ENCODE measurements at regions not wholly inside any gene's neighbourhood (a gene's known extent, or its start where the extent isn't known, plus 50 kb on each side); places are given as distances from the start of the nearest gene placed in this dataset.

- ATAC-seq: peak; percentile 30; the same call in 1 of the 3 replicates
Observed at GRCh38 chr7:125670926-125671572, 741.4 kb upstream of the POT1 start.

DNA sequence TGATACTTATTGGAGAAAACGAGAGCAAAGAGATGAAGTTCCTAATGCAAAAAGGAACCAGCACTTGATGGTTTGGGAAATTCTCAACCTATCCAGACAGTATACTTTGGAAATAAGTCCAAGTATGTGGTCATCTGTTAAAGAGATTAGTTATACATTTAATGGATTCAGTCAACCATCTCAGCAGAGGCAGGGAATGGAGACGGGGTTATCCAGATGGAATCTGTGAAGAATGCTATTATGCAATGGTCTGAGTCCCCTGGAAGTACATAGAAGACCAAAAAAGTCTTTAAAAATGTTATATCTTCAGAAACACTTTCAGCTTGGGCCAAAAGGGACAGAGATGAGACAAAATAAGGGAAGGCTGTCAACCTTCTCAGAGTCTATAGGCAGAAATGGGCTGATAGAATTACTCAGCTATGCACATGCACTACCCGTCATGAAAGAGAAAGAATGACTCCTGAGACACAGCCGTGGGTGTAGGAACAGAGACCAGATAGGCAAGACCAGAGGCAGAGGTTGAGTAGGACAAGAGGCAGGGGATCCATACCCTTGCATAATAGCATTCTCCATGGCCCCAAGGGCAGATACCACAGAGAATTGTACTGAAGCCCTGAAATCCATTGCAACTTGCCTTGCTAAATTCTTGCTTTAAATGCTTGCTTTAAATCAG is 738.8 kb upstream of the POT1 start:
- TF ChIP-seq ISL1 (CRISPR knock-in tag; IDR thresholded peaks at IDR 0.05): no peak
- ATAC-seq: no peak

More at GRCh38 chr7:125670926-125671572, 741.4 kb upstream of the POT1 start:
- TF ChIP-seq SNAI2 (CRISPR knock-in tag; IDR thresholded peaks at IDR 0.05) (no peak), ZNF70 (CRISPR knock-in tag; IDR thresholded peaks at IDR 0.05) (no peak), ZFP3 (CRISPR knock-in tag; IDR thresholded peaks at IDR 0.05) (no peak), POU6F1 (CRISPR knock-in tag; IDR thresholded peaks at IDR 0.05; ENCODE audit: borderline replicate concordance, low read depth) (no peak), OSR1 (CRISPR knock-in tag; IDR thresholded peaks at IDR 0.05) (no peak), ZC3H10 (CRISPR knock-in tag; IDR thresholded peaks at IDR 0.05) (no peak), CSRNP3 (CRISPR knock-in tag; IDR thresholded peaks at IDR 0.05) (no peak), ESRRG (CRISPR knock-in tag; IDR thresholded peaks at IDR 0.05) (no peak), ZNF565 (CRISPR knock-in tag; conservative IDR thresholded peaks at IDR 0.05; ENCODE audit: low read depth) (no peak), CSDC2 (CRISPR knock-in tag; IDR thresholded peaks at IDR 0.05) (no peak), ISL1 (CRISPR knock-in tag; IDR thresholded peaks at IDR 0.05) (no peak), BACH2 (CRISPR knock-in tag; IDR thresholded peaks at IDR 0.05; ENCODE audit: borderline replicate concordance) (no peak), ZFP30 (CRISPR knock-in tag; IDR thresholded peaks at IDR 0.05) (no peak), ARNTL (CRISPR knock-in tag; IDR thresholded peaks at IDR 0.05; ENCODE audit: borderline replicate concordance, low read depth) (no peak), PPARA (CRISPR knock-in tag; IDR thresholded peaks at IDR 0.05; ENCODE audit: borderline replicate concordance) (no peak)
- TF ChIP-seq, protein P1, sequence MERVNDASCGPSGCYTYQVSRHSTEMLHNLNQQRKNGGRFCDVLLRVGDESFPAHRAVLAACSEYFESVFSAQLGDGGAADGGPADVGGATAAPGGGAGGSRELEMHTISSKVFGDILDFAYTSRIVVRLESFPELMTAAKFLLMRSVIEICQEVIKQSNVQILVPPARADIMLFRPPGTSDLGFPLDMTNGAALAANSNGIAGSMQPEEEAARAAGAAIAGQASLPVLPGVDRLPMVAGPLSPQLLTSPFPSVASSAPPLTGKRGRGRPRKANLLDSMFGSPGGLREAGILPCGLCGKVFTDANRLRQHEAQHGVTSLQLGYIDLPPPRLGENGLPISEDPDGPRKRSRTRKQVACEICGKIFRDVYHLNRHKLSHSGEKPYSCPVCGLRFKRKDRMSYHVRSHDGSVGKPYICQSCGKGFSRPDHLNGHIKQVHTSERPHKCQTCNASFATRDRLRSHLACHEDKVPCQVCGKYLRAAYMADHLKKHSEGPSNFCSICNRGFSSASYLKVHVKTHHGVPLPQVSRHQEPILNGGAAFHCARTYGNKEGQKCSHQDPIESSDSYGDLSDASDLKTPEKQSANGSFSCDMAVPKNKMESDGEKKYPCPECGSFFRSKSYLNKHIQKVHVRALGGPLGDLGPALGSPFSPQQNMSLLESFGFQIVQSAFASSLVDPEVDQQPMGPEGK (CRISPR knock-in tag; IDR thresholded peaks at IDR 0.05; ENCODE audit: borderline replicate concordance): no peak
- TF ChIP-seq, protein P2, sequence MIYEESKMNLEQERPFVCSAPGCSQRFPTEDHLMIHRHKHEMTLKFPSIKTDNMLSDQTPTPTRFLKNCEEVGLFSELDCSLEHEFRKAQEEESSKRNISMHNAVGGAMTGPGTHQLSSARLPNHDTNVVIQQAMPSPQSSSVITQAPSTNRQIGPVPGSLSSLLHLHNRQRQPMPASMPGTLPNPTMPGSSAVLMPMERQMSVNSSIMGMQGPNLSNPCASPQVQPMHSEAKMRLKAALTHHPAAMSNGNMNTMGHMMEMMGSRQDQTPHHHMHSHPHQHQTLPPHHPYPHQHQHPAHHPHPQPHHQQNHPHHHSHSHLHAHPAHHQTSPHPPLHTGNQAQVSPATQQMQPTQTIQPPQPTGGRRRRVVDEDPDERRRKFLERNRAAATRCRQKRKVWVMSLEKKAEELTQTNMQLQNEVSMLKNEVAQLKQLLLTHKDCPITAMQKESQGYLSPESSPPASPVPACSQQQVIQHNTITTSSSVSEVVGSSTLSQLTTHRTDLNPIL (CRISPR knock-in tag; IDR thresholded peaks at IDR 0.05; ENCODE audit: low read depth): no peak

DNA sequence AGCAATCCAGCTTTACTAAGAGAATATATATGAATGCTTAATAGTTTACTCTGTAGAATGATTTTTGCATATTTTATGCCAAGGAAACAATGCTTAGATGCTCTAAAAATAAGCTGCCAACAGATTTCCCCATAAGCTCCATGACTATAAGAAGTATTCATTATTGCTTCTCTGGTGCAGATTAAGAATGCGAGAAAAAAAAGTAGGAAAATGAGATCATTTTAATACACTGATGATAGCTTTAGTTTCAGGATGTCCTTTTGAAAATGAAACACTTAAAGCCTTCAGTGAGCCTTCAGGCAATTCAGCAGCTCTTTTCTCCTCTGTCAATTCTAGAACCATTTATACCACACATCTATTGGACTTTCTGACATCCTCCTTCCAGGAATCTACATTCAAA is 735.0 kb upstream of the POT1 start:
- no peak for ATAC-seq
- TF ChIP-seq ZFP30 (CRISPR knock-in tag; IDR thresholded peaks at IDR 0.05): no peak
- no peak for TF ChIP-seq ZNF8 (CRISPR knock-in tag; IDR thresholded peaks at IDR 0.05)
- TF ChIP-seq GLIS3 (CRISPR knock-in tag; IDR thresholded peaks at IDR 0.05): no peak
- no peak for TF ChIP-seq ZNF70 (CRISPR knock-in tag; IDR thresholded peaks at IDR 0.05)
- no peak for TF ChIP-seq ISL1 (CRISPR knock-in tag; IDR thresholded peaks at IDR 0.05)
- no peak for TF ChIP-seq ZFP3 (CRISPR knock-in tag; IDR thresholded peaks at IDR 0.05)
- no peak for TF ChIP-seq ARNTL (CRISPR knock-in tag; IDR thresholded peaks at IDR 0.05; ENCODE audit: borderline replicate concordance, low read depth)
- no peak for TF ChIP-seq TCF4 (CRISPR knock-in tag; IDR thresholded peaks at IDR 0.05; ENCODE audit: borderline replicate concordance)
- TF ChIP-seq CSDC2 (CRISPR knock-in tag; IDR thresholded peaks at IDR 0.05): no peak
- no peak for TF ChIP-seq PPARA (CRISPR knock-in tag; IDR thresholded peaks at IDR 0.05; ENCODE audit: borderline replicate concordance)
- TF ChIP-seq SNAI2 (CRISPR knock-in tag; IDR thresholded peaks at IDR 0.05): no peak
- no peak for TF ChIP-seq OSR1 (CRISPR knock-in tag; IDR thresholded peaks at IDR 0.05)
- no peak for TF ChIP-seq CSRNP3 (CRISPR knock-in tag; IDR thresholded peaks at IDR 0.05)
- TF ChIP-seq, protein P2 (CRISPR knock-in tag; IDR thresholded peaks at IDR 0.05; ENCODE audit: low read depth): no peak
- no peak for TF ChIP-seq ZNF565 (CRISPR knock-in tag; conservative IDR thresholded peaks at IDR 0.05; ENCODE audit: low read depth)
- no peak for TF ChIP-seq ESRRG (CRISPR knock-in tag; IDR thresholded peaks at IDR 0.05)
- TF ChIP-seq, protein P3, sequence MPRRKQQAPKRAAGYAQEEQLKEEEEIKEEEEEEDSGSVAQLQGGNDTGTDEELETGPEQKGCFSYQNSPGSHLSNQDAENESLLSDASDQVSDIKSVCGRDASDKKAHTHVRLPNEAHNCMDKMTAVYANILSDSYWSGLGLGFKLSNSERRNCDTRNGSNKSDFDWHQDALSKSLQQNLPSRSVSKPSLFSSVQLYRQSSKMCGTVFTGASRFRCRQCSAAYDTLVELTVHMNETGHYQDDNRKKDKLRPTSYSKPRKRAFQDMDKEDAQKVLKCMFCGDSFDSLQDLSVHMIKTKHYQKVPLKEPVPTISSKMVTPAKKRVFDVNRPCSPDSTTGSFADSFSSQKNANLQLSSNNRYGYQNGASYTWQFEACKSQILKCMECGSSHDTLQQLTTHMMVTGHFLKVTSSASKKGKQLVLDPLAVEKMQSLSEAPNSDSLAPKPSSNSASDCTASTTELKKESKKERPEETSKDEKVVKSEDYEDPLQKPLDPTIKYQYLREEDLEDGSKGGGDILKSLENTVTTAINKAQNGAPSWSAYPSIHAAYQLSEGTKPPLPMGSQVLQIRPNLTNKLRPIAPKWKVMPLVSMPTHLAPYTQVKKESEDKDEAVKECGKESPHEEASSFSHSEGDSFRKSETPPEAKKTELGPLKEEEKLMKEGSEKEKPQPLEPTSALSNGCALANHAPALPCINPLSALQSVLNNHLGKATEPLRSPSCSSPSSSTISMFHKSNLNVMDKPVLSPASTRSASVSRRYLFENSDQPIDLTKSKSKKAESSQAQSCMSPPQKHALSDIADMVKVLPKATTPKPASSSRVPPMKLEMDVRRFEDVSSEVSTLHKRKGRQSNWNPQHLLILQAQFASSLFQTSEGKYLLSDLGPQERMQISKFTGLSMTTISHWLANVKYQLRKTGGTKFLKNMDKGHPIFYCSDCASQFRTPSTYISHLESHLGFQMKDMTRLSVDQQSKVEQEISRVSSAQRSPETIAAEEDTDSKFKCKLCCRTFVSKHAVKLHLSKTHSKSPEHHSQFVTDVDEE (CRISPR knock-in tag; IDR thresholded peaks at IDR 0.05): no peak
- no peak for TF ChIP-seq TOX (CRISPR knock-in tag; IDR thresholded peaks at IDR 0.05; ENCODE audit: borderline replicate concordance)
